Liver (tissue), 8 donors: ENCODE measurements at regions not wholly inside any gene's neighbourhood (a gene's known extent, or its start where the extent isn't known, plus 50 kb on each side); places are given as distances from the start of the nearest gene placed in this dataset.

Experiments used
- DNase-seq: peaks from one replicate; pipeline ENCODE4 v3.0.0-alpha.2; 2017; ENCODE audit warnings: low spot score
- H3K27ac ChIP-seq, 2 donors: one replicate each; pipeline ENCODE4 v1.7.0; 2013; ENCODE audit warnings: inconsistent platforms in 2 of 2, low read length in 2 of 2, control low read depth in 1 of 2, low read depth in 1 of 2, mild to moderate bottlenecking in 1 of 2
- H3K27me3 ChIP-seq, 4 donors: one replicate each; pipeline versions ENCODE4 v1.6.1 to v1.7.0; 2013; ENCODE audit warnings: low read length in 3 of 4, inconsistent platforms in 1 of 4, mild to moderate bottlenecking in 1 of 4, moderate library complexity in 1 of 4; ENCODE audit not compliant: control insufficient read depth in 4 of 4, insufficient read depth in 4 of 4
- H3K36me3 ChIP-seq, 4 donors: one replicate each; pipeline versions ENCODE4 v1.6.1 to v1.7.0; 2013; ENCODE audit warnings: low read length in 3 of 4, mild to moderate bottlenecking in 3 of 4, low read depth in 1 of 4, moderate library complexity in 1 of 4; ENCODE audit not compliant: control insufficient read depth in 4 of 4, insufficient read depth in 3 of 4
- H3K4me1 ChIP-seq, 4 donors: one replicate each; pipeline versions ENCODE4 v1.6.1 to v1.7.0; 2013; ENCODE audit warnings: low read length in 3 of 4, mild to moderate bottlenecking in 3 of 4, moderate library complexity in 1 of 4; ENCODE audit not compliant: control insufficient read depth in 4 of 4, insufficient read depth in 4 of 4
- H3K4me3 ChIP-seq, 3 donors: one replicate each; pipeline versions ENCODE4 v1.6.1 to v1.7.0; 2013; ENCODE audit warnings: low read length in 3 of 3, control low read depth in 1 of 3, low read depth in 1 of 3, mild to moderate bottlenecking in 1 of 3
- H3K9ac ChIP-seq, 2 donors: one replicate each; pipeline ENCODE4 v1.7.0; 2013; ENCODE audit warnings: low read length in 2 of 2, mild to moderate bottlenecking in 2 of 2, moderate library complexity in 2 of 2, control low read depth in 1 of 2, low read depth in 1 of 2
- H3K9me3 ChIP-seq, 4 donors: one replicate each; pipeline versions ENCODE4 v1.6.1 to v1.7.0; 2013; ENCODE audit warnings: low read length in 3 of 4; ENCODE audit not compliant: control insufficient read depth in 4 of 4
- ATF3 ChIP-seq: IDR thresholded peaks from 2 replicates; pipeline ENCODE4 v1.6.1; 2016; ENCODE audit warnings: antibody characterized with exemption
- CTCF ChIP-seq: fragments of 150-350 bp; IDR thresholded peaks from 2 replicates; pipeline ENCODE4 v1.5.1; 2017; ENCODE audit warnings: improper control_type of control experiment, low read depth, low read length; ENCODE audit not compliant: missing input control
- FOXA1 ChIP-seq: IDR thresholded peaks from 2 replicates; pipeline ENCODE4 v1.6.1; 2016; ENCODE audit warnings: antibody characterized with exemption
- FOXA2 ChIP-seq: IDR thresholded peaks from 2 replicates; pipeline ENCODE4 v1.6.1; 2016; ENCODE audit warnings: antibody characterized with exemption
- GABPA ChIP-seq, 2 donors: IDR thresholded peaks in 1 of 2; conservative IDR thresholded peaks in 1 of 2; 2 replicates each; pipeline ENCODE4 v1.6.1; 2016; ENCODE audit warnings: antibody characterized with exemption in 2 of 2, mild to moderate bottlenecking in 1 of 2, moderate library complexity in 1 of 2
- HNF4A ChIP-seq, 2 donors: conservative IDR thresholded peaks; 2 replicates each; pipeline ENCODE4 v1.6.1; 2016; ENCODE audit warnings: antibody characterized with exemption in 2 of 2, mild to moderate bottlenecking in 2 of 2
- JUND ChIP-seq, 2 donors: IDR thresholded peaks; 2 replicates each; pipeline ENCODE4 v1.6.1; 2016; ENCODE audit warnings: antibody characterized with exemption in 2 of 2
- MAX ChIP-seq: IDR thresholded peaks from 2 replicates; pipeline ENCODE4 v1.6.1; 2016; ENCODE audit warnings: antibody characterized with exemption
- RAD21 ChIP-seq, 2 donors: IDR thresholded peaks; 2 replicates each; pipeline ENCODE4 v1.6.1; 2016; ENCODE audit warnings: antibody characterized with exemption in 2 of 2, mild to moderate bottlenecking in 2 of 2
- REST ChIP-seq: IDR thresholded peaks from 2 replicates; pipeline ENCODE4 v1.6.1; 2016; ENCODE audit warnings: antibody characterized with exemption, mild to moderate bottlenecking
- RXRA ChIP-seq, 2 donors: IDR thresholded peaks; 2 replicates each; pipeline ENCODE4 v1.6.1; 2017 to 2018; ENCODE audit warnings: antibody characterized with exemption in 2 of 2, mild to moderate bottlenecking in 1 of 2
- TAF1 ChIP-seq: conservative IDR thresholded peaks from 2 replicates; pipeline ENCODE4 v1.6.1; 2016; ENCODE audit warnings: antibody characterized with exemption, mild to moderate bottlenecking
- YY1 ChIP-seq: IDR thresholded peaks from 2 replicates; pipeline ENCODE4 v1.6.1; 2016; ENCODE audit warnings: antibody characterized with exemption, mild to moderate bottlenecking
- ZBTB33 ChIP-seq: IDR thresholded peaks from 2 replicates; pipeline ENCODE4 v1.6.1; 2016; ENCODE audit warnings: antibody characterized with exemption
- WGBS: extraction: QIAGEN DNeasy Blood & Tissue Kit; methylation state at CpG from one replicate; pipeline ENCODE4 v1.1.7; 2013; 5-methylcytosine and 5-hydroxymethylcytosine counted together
- donor health status: healthy.
- donor health status: healthy.
- donor health status: healthy.
- donor health status: healthy.
- donor health status: healthy.

- no peak for TF ChIP-seq REST
These were observed 52.9 kb upstream of the PMEPA1 start (continued) for GRCh38 chr20:57762531-57763234.

GRCh38 chr20:57761413-57761734 lies 51.6 kb upstream of the PMEPA1 start:
- Histone ChIP-seq H3K27me3 (peaks cover 0 to 4% (median 0%) of the 10 kb centered on the region in 4 donors), H3K4me3 (no peak overlapping the region), H3K4me1 (no peaks in the 10 kb centered on the region), H3K9ac (no peak overlapping the region), H3K36me3 (no peaks in the 10 kb centered on the region), H3K9me3 (peaks cover 0 to 12% (median 4%) of the 10 kb centered on the region in 4 donors), H3K27ac (no peak overlapping the region)
- DNase-seq = no peak
- TF ChIP-seq CTCF = no peak
- TF ChIP-seq RXRA (IDR thresholded peaks at IDR 0.05) = no peak
- TF ChIP-seq YY1 = no peak
- TF ChIP-seq ATF3 = no peak
- TF ChIP-seq JUND (IDR thresholded peaks at IDR 0.05) = no peak
- TF ChIP-seq RAD21 (IDR thresholded peaks at IDR 0.05) = no peak
- no peak for TF ChIP-seq ZBTB33
- TF ChIP-seq FOXA2 = no peak
- TF ChIP-seq HNF4A (conservative IDR thresholded peaks at IDR 0.05) = no peak
- no peak for TF ChIP-seq MAX
- TF ChIP-seq REST = no peak
- no peak for TF ChIP-seq GABPA (IDR thresholded peaks at IDR 0.05 in 1 of 2, conservative IDR thresholded peaks at IDR 0.05 in 1 of 2)
- no peak for TF ChIP-seq FOXA1
- TF ChIP-seq TAF1 = no peak
- 75% methylated on average over 3 of the region's 3 CpGs for WGBS
